Myocyte (in vitro differentiated cells): ENCODE measurements at regions not wholly inside any gene's neighbourhood (a gene's known extent, or its start where the extent isn't known, plus 50 kb on each side); places are given as distances from the start of the nearest gene placed in this dataset.

ENCODE experiments used
- DNase-seq: peaks from one replicate; pipeline ENCODE4 v3.0.0-alpha.2; 2012; ENCODE audit warnings: low read depth

DNA sequence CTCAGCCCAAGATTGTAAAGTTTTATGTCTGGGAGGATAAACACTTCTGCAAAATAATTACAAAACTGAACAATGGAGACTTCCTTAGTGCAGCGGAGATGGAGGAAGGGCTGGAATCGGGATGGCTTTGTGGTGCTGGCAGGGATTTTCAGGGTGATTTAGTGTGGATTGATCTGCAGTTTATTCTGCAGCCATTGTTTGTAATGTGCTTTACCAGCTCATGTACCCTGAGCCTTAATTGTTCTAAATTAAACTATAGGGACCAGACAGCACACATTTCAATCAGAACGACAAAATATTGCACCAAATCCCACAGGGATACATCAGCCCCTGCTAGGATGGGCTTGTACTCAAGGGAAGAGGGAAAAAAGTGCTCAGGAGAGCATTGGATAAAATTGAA lies 103.2 kb upstream of the ONECUT1 start:
- DNase-seq: no peak

DNA sequence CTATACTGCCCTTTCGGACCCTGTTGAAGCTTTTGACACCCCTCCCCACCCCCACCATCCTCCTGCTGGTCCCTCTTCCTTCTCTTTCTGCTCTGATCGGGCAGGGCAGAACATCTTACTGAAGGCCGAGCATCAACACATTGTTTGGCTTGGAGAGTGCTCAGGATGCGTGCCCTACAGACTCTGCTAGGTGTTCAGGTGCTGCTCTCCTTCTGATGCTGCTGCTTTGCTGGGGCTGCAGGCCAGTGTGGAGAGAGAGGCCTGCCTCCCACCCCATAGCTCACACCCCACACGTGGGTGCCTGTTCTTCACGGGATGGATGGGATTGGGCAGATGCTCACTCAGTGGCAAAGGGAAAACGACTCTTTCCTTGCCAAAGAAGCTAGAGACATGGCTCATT lies 89.8 kb upstream of the ONECUT1 start:
- DNase-seq: no peak

DNA sequence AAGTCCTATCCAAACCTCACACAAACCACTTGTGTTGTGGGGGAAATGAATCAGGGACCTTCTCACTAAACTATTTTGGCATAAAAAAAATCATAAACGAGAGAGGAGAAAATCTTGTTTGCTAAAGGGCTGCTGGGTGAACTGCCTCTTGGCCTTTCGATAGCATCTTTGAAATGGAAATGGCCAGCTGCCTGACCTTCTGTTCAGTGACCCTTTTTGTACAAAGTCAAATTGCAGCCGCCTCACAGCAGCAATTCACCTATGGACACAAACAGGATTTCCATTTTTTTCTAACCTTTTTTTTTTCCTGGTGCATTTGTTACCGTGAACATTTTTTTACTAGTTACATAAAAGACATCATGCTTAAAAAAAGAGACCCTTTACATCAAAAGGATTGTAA lies 89.0 kb upstream of the ONECUT1 start:
- no peak for DNase-seq

DNA sequence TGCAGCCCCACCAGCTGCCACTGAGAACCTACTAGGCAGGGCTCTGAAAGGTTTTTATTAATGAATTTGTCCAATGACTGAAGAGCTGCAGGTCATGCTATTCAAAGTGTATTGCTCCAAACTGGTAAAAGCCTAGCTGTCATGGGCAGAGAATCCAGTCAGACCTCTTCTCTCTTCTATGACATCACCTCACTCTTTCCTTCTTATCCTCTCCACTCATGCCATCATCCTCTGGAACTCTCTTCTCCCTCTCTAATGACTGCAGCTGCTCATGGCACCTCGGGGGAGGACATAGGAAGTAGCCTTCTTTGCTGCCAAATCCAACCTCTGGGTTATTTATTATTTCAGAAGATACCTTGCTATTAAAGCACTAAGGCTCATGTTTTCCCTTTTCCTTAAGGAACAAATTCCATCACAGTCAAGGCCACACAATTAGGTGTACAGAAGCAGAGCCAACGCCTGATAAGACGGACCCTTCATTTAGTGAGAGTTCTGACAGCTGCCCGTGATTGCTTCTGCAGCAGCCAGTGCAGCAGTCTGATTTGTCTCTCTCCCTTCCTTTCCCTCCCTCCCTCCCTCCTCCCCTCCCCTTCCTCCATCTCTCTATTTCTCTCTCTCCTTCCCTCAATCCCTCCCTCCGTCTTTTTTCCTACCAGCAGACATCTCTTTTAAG lies 87.0 kb upstream of the ONECUT1 start:
- no peak for DNase-seq

DNA sequence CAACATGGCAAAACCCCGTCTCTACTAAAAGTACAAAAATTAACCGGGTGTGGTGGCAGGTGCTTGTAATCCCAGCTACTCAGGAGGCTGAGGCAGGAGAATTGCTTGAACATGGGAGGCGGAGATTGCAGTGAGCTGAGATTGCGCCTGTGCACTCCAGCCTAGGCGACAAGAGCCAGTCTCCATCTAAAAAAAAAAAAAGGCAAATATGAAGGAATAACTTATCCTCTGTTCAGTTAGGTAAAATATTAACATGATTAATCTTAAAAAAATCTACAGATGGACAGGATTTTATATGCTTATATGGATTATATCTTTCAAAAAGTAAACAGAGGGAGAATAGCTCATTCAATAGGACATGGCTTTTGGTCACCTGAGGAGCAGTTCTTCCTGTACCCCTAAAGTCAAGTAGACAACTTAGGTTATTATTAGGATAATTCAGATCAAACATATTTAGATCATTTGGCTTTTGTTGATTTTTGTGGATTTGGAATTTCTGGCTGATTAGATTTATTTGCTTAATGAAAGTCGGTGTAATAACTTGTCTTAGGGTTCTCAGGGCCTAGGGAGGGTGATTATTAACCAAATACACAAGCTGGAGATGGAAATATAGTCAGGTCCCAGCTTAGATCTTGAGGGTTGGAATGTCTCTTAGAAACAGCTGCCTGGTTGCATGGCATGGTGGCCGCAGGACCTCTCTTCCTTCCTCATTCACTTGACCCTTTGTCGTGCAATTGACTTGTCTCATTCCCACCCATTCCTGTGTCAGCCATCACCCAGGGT lies 82.1 kb upstream of the ONECUT1 start:
- DNase-seq: no peak

DNA sequence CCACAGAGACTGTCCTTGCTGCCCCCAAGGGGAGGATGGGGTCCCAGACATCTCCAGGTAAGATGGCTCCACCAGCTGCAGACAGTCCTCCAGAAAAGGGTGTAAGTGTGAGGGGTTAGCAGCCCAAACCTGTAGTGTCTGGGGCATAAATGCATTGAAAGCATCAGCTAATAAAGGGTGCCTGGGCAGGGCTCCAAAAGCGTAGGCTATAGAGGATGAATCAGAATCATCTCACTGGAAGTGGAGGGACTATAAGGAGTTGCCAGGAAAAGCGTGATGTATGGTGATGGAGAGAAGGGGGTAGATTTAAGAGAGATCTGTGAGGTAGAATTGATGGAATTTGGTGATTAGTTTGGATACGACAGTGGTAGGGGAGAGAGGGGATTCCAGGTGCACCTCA lies 79.9 kb upstream of the ONECUT1 start:
- no peak for DNase-seq

DNA sequence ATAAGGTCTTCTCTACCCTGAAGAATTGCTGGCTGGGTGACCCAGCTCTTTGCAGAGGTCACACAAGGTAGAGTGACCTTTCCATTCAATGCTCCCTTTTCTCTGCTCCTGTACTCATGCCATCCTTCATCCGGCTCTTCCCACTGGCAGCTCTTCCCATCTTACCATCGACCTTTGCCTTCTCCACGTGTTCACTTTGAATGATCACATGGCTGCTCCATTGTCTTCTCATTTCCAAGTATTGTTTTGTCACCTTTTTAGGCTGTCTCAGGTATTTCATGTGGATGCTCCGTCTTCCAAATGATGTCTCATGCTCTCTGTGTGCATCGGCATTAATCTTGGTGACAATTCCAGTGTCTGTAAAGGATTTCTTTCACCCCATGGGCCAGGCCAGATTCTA lies 76.6 kb upstream of the ONECUT1 start:
- DNase-seq: no peak

DNA sequence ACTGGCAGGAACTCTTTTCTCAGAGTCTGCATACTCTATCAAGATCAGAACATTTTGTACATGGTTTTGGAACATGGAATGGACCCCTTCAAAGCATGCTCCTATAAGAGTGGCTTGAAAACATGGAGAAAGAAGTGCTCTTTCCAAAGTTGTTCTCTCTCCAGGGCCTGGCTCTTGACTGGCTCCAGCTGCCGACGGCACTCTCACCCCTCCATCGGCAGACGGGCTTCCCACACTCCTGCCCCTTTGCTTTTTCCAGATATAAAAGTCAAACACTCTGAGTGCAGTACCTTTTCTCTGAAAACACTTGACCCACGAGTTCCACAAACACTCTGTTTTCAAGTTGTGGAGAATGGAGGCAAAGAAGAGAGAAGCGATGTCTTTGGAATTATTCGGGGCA lies 72.5 kb upstream of the ONECUT1 start:
- DNase-seq: no peak

DNA sequence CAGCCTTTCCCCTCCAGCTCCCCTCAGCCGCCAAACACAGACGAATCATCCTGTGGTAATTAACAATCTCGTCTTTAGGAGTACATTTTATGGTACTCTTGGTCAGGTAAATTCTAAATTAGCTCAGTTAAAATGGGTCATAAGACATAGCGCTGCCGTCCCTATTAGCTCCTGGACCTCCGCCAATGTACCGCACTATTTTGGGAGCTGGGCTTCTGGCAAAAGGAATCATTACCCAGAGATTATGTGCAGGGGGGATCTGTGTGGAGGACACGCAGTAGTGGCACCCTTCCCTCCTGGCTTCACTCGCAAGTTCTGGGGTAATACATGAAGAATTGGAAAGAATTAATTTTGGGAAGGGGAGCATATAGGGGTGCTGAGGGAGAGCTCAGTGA lies 68.6 kb upstream of the ONECUT1 start:
- DNase-seq: no peak

DNA sequence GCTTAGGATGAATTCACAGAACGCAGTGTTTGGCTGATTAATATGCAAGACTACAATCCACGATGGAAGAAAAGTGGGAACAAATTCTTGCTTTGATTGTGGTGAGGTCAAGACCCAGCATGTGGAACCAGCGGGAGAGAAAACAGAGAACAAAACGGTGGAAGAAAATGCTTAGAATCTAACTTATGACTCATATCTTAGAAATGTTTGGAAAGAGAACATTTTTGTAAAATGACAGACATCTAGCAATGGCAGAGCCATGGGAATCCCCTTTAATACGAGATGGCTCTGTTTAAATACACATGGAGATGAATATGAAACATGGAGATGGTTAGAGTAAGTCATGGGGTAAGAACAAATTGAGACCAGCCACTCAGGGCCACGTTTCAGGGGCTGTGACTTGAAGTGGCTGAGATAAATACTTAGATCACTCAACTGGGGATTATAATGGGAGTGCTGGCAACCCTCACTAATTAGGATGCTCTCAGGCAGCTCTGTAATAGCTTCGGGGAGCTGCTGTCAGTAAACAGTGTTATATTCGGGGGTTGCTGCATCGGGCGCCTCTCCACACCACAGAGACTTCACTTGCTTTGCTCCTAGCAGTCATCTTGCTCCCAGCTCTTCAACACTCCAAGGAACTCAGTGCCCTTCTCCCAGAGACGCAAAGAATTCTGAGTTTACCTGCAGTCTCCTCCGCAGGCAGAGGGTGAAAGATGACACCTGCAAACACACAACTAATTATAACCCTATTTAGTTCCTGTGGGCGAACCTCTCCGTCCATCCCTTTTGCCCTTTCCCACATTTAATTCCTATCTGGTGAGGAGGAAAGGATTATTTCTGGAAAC lies 68.0 kb upstream of the ONECUT1 start:
- DNase-seq: no peak

DNA sequence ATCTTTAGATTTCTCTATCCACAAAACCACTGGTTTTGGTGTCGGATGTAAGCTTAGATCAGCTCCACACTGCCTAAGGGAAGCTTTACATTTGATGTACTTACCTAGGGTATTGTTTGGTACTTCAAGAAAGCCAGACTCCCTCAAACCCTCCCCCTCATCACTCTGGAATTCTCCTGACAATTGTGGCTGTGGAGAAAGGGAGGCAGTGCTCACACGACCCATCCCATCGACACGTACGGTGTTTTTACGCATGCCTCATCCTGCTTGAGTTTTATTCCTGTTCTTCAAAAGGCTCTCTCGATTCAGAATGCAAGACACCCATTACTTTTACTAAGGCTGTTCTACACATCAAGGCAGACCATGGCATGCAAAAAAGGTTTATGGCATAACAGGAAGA lies 67.3 kb upstream of the ONECUT1 start:
- no peak for DNase-seq

DNA sequence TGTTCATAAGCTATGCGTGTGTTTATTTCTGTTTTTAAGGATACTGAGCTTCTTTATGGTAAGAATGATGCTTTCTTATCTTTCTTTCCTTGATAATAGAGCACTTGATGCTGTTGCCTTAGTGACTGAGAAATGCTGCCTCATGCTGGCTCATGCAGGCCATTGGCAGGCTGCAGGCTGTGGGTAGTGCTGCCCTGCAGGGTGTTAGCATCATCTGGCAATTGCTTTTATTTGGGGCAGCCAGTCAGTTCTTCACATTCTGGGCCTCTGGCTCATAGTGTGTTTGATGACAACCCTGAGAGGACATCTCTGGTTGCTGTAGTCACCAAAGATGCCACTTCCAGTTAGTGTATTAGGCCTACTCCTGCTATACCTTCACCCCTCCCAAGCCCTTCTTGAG lies 66.2 kb upstream of the ONECUT1 start:
- DNase-seq: no peak

DNA sequence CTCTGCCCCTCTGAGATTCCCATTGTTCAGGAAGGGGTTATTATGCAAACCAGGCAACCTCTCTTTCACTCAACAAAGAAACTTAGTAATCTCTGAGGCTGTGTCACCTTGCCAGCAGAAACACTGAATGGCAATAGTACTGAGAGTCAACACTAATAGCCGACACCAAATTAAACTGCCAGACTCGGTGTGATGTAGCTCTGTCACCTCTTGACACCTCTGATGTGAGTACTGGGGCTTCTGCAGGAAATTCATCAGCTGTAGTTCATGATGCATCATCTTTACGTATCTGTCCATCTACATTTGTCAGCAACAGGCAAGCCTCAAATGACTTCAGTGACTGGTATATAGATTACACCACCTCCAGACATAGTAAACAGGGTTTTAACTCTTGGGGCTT lies 65.0 kb upstream of the ONECUT1 start:
- DNase-seq: no peak

DNA sequence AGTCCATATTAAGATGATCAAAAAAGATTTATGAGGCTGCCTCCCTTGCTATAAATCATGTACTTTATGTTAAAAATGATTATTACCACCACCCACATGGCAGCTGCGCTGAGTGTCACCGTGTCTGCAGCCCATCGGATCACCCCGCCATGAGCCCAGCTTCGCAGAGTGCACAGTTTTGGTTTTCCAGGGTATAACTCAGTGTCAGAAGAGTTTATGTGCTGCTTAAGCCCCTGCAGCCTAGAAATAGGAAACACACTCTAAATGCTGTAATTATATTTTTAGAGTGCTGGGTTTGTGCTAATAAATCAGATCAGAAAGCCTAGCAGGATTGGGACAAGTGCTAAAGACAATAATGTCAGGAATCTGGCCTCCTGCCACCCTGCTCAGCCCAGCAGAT lies 54.7 kb upstream of the ONECUT1 start:
- no peak for DNase-seq
